ENCODE measurements at regions not wholly inside any gene's neighbourhood (a gene's known extent, or its start where the extent isn't known, plus 50 kb on each side); places are given as distances from the start of the nearest gene placed in this dataset.
"Not testable (repeated sequence)": the region's sequence is repeated elsewhere in the genome, so short reads cannot be mapped to it uniquely, and the experiment has no call there.

GRCh38 chr2:40690036-40690435 is 238.1 kb upstream of the SLC8A1 start:
- DNase-seq (ENCODE audit: low read depth in 3 of 3): no peak

- no peak for DNase-seq (ENCODE audit: low read depth in 3 of 3)
Measured at GRCh38 chr2:40690525-40690924, 238.6 kb upstream of the SLC8A1 start.

GRCh38 chr2:40700231-40700954 is 248.5 kb upstream of the SLC8A1 start:
- no peak for DNase-seq (ENCODE audit: low read depth in 3 of 3)

- DNase-seq (ENCODE audit: low read depth in 3 of 3): not testable (repeated sequence)
Measured at GRCh38 chr2:40712197-40712894, 260.5 kb upstream of the SLC8A1 start.

GRCh38 chr2:40716879-40717278 is 265.0 kb upstream of the SLC8A1 start:
- no peak for DNase-seq (ENCODE audit: low read depth in 3 of 3)

GRCh38 chr2:40719414-40719813 is 267.5 kb upstream of the SLC8A1 start:
- no peak for DNase-seq (ENCODE audit: low read depth in 3 of 3)

- DNase-seq (ENCODE audit: low read depth in 3 of 3): no peak
Measured at GRCh38 chr2:40721595-40721994, 269.7 kb upstream of the SLC8A1 start.

- DNase-seq (ENCODE audit: low read depth in 3 of 3): no peak
Measured at GRCh38 chr2:40723194-40723593, 271.3 kb upstream of the SLC8A1 start.

GRCh38 chr2:40725040-40725439 is 273.1 kb upstream of the SLC8A1 start:
- no peak for DNase-seq (ENCODE audit: low read depth in 3 of 3)

- no peak for DNase-seq (ENCODE audit: low read depth in 3 of 3)
Measured at GRCh38 chr2:40725950-40726349, 274.1 kb upstream of the SLC8A1 start.

- DNase-seq (ENCODE audit: low read depth in 3 of 3): no peak
Measured at GRCh38 chr2:40734797-40735196, 282.9 kb upstream of the SLC8A1 start.

GRCh38 chr2:40737180-40737579 is 285.3 kb upstream of the SLC8A1 start:
- no peak for DNase-seq (ENCODE audit: low read depth in 3 of 3)

- no peak for DNase-seq (ENCODE audit: low read depth in 3 of 3)
Measured at GRCh38 chr2:40740419-40740818, 288.5 kb upstream of the SLC8A1 start.

- DNase-seq (ENCODE audit: low read depth in 3 of 3): no peak
Measured at GRCh38 chr2:40741532-40741931, 289.6 kb upstream of the SLC8A1 start.

GRCh38 chr2:40746191-40746590 is 294.3 kb upstream of the SLC8A1 start:
- no peak for DNase-seq (ENCODE audit: low read depth in 3 of 3)

GRCh38 chr2:40751981-40752380 is 300.1 kb upstream of the SLC8A1 start:
- no peak for DNase-seq (ENCODE audit: low read depth in 3 of 3)

- DNase-seq (ENCODE audit: low read depth in 3 of 3): no peak
Measured at GRCh38 chr2:40752796-40753195, 300.9 kb upstream of the SLC8A1 start.

- DNase-seq (ENCODE audit: low read depth in 3 of 3): no peak
Measured at GRCh38 chr2:40754912-40755311, 303.0 kb upstream of the SLC8A1 start.

GRCh38 chr2:40758401-40759155 is 306.7 kb upstream of the SLC8A1 start:
- no peak for DNase-seq (ENCODE audit: low read depth in 3 of 3)

- DNase-seq (ENCODE audit: low read depth in 3 of 3): no peak
Measured at GRCh38 chr2:40760071-40760666, 308.3 kb upstream of the SLC8A1 start.

- no peak for DNase-seq (ENCODE audit: low read depth in 3 of 3)
Measured at GRCh38 chr2:40773291-40773690, 321.4 kb upstream of the SLC8A1 start.

- no peak for DNase-seq (ENCODE audit: low read depth in 3 of 3)
Measured at GRCh38 chr2:40783704-40784103, 331.8 kb upstream of the SLC8A1 start.

All from stimulated activated CD4-positive, alpha-beta T cell treated with anti-CD3 and anti-CD28 coated beads, TNF-alpha, amount 100 ng/mL, for 24 hours (primary cell).